H1 (cell line): ENCODE measurements at regions not wholly inside any gene's neighbourhood (a gene's known extent, or its start where the extent isn't known, plus 50 kb on each side); places are given as distances from the start of the nearest gene placed in this dataset.

Source experiments
- CHD7 ChIP-seq: fragments of 300-600 bp; sonication (generic); IDR thresholded peaks from 2 replicates; pipeline ENCODE4 v1.7.1; 2012; ENCODE audit warnings: low read length, moderate library complexity, mild to moderate bottlenecking, inconsistent platforms; ENCODE audit not compliant: insufficient replicate concordance
- CTCF ChIP-seq, 3 experiments: IDR thresholded peaks; 1 replicate in 2 of 3; 2 replicates in 1 of 3; pipeline versions ENCODE4 v1.5.1 to v1.6.1; 2011; ENCODE audit warnings: low read length in 3 of 3, mild to moderate bottlenecking in 3 of 3, inconsistent platforms in 2 of 3, low read depth in 1 of 3, moderate library complexity in 1 of 3; ENCODE audit not compliant: insufficient read depth in 1 of 3; ENCODE audit errors: control extremely low read depth in 1 of 3
- EP300 ChIP-seq, 2 experiments: IDR thresholded peaks; 1 replicate in 1 of 2; 2 replicates in 1 of 2; pipeline ENCODE4 v1.6.1; 2011 to 2012; ENCODE audit warnings: low read depth in 2 of 2, low read length in 2 of 2, mild to moderate bottlenecking in 2 of 2, borderline replicate concordance in 1 of 2, inconsistent platforms in 1 of 2, moderate library complexity in 1 of 2
- MAX ChIP-seq: IDR thresholded peaks from 2 replicates; pipeline ENCODE4 v1.6.1; 2012; ENCODE audit warnings: inconsistent platforms
- POLR2AphosphoS5 ChIP-seq: IDR thresholded peaks from 2 replicates; pipeline ENCODE4 v1.6.1; 2011; ENCODE audit warnings: low read depth, low read length
- RAD21 ChIP-seq, 2 experiments: IDR thresholded peaks in 1 of 2; conservative IDR thresholded peaks in 1 of 2; 2 replicates each; pipeline ENCODE4 v1.6.1; 2011; ENCODE audit warnings: low read depth in 2 of 2, low read length in 2 of 2, improper control_type of control experiment in 1 of 2, inconsistent platforms in 1 of 2, mild to moderate bottlenecking in 1 of 2, moderate library complexity in 1 of 2
- SIX5 ChIP-seq: IDR thresholded peaks from 2 replicates; pipeline ENCODE4 v1.6.1; 2011; ENCODE audit warnings: mild to moderate bottlenecking, low read depth, low read length
- TCF12 ChIP-seq: IDR thresholded peaks from 2 replicates; pipeline ENCODE4 v1.6.1; 2011; ENCODE audit warnings: low read depth, mild to moderate bottlenecking, low read length
- USF2 ChIP-seq: IDR thresholded peaks from 2 replicates; pipeline ENCODE4 v1.6.1; 2011; ENCODE audit warnings: low read length, improper control_type of control experiment

GRCh38 chr5:105350486-105351140 lies 1788.0 kb upstream of the NUDT12 start:
- TF ChIP-seq POLR2AphosphoS5 (no peak), RAD21 (IDR thresholded peaks at IDR 0.05 in 1 of 2, conservative IDR thresholded peaks at IDR 0.05 in 1 of 2; ENCODE audit: low read depth in 2 of 2, low read length in 2 of 2) (no peak), EP300 (IDR thresholded peaks at IDR 0.05; ENCODE audit: borderline replicate concordance in 1 of 2, low read depth in 2 of 2, low read length in 2 of 2) (no peak), CTCF (IDR thresholded peaks at IDR 0.05; ENCODE audit: control extremely low read depth in 1 of 3, insufficient read depth in 1 of 3, low read depth in 1 of 3, low read length in 3 of 3) (no peak), MAX (no peak), CHD7 (no peak), TCF12 (no peak), USF2 (no peak), SIX5 (no peak)
